GM18517 (cell line): ENCODE measurements at regions not wholly inside any gene's neighbourhood (a gene's known extent, or its start where the extent isn't known, plus 50 kb on each side); places are given as distances from the start of the nearest gene placed in this dataset.

Experiments
- ATAC-seq: cut with Tn5 transposase; IDR thresholded peaks from one replicate; pipeline ENCODE4 v1.9.1; 2021; ENCODE audit warnings: mild to moderate bottlenecking, moderate library complexity; ENCODE audit not compliant: unreplicated experiment

DNA sequence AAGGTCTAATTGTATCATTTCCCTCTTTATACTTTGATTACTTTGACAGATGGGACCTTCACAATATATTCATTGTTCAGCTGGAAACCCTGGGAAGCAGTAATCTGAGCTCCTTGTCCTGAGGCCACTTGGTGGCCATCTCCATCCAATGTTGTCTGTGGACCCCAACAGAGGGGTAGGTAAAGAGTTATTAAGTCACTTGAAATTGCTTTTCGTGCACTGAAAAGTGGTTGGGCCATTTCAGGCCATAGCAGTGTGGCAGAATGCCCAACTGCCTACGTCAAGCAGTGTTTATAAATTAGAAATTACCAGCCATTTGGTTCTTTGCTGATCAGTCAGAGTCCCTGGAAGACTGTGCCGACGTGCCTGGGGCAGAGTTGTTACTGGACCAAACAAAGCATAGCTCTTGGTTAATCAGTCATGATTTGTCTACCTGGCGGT lies 308.3 kb upstream of the USP25 start:
- no peak for ATAC-seq

DNA sequence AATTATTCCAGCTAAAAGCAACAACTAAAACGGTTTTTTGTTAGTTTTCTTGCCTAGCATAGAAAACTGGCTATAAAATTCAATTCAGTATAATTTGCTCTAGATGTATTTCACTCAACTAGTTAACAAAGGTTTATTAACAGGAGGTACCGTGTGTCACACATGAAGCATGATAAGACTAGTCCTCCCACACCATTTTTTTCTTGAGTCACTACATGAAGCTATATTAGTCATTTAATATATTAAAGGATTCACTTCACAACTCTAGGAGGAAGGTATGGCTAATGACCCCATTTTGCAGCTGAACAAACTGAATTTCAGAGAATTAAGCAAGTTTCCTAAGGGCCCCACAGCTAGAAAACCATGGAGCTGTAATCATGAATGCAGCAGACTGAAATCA lies 307.8 kb upstream of the USP25 start:
- ATAC-seq: no peak

DNA sequence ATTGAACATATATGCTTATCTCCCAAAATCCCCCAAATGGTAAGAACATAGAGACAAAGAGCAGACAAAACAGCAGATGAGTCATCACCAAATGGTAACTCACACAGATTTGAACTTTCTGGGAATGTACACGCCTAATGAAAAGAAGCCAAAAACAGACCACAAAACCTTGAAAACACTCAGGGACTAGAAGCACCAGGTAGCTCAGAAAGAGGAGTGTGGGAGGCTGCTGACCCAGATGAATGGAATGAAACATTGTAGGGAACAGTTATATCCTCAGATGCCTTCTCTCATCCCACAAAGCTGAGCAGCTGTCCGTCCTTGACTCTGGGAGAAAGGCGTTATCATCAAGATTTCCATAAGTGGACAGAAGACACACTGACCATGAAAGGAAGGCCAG lies 307.0 kb upstream of the USP25 start:
- ATAC-seq: no peak

DNA sequence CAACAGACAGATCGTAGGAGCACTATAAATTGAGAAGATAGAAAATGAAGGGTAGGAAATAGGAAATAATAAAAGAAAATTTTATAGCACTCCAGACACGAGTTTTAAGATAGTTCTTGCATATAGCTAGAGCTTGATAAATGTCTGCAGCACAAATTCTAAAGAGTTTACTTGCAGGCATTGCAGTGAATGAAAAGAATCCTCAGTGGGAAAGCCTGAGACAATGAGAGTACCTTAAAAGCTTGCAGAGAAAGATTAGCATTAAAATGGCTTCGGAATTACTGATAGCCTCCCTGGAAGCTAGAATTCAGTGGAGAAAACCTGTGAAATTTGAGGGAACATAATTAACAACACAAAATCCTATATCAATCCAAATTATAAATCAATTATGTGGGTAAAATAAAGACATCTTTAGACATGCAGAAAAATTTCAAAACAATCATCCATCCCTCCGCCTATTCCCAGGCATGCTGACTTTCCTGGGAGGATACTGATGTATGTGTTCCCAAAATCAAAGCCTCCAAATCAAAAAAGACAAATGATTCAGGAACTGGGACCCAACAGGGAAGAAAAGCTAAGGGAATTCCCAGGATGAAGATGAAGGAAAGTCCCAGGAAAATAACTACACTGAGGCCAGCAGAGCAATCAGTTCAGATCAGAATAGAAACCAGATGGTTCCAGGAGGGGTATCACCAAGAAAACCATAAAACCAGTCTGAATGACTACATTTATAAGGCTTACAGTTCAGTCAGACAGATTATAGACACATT lies 305.9 kb upstream of the USP25 start:
- ATAC-seq: no peak

DNA sequence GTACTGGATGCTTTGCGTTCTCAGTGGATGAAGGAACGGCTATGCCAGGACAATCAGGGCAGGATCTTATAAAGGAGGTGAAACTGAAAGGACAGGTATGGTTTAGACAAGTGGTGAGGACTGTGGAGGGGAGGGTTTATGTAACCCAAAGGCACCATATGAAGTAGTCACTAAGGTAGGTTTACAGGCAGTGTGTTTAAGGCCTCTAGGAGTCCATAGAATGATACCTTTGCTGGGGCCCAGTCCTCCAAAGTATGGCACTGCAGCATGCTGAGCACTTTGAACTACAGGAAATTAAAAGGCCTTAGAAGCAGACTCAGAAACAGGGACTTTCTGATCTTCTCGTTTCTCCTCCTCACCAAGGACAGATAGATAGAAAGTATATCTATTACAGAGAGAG lies 304.7 kb upstream of the USP25 start:
- no peak for ATAC-seq

DNA sequence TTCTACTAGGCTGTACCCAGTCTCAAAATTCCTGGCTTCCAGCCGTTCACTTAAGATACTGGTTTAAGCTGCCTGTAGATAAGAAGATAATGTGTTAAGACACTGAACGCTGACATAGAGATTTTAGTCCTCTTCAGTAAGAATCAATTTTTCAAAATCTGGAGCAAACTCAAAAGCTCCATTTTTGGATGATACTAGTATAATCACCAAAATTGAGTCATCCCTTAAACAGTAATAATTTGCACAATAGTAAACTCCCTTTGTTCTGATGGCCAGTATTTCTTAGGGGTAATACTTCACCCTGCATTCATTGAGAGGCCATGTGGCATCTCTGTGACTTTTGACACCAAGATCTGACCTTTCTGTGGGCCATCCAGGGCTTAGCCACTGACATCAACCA lies 299.8 kb upstream of the USP25 start:
- ATAC-seq: no peak

DNA sequence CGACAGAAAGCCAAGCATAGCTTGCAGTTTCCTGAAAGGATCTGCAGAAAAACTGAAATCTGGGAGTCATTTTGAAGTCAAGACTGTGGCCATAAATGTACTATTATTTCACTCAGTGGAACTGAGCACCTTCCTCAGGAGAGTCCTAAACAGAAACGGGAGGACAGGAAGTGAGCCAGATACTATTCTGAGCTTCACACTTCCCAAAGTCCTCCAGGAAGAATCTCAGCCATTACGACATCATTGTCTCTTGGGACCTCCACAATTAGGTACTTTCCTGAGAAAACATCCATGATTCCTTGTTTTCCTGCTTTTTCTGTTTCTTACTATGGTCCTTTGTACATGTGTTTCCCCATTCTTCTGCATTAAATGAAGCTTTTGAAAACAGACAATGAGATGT lies 299.2 kb upstream of the USP25 start:
- ATAC-seq: no peak

DNA sequence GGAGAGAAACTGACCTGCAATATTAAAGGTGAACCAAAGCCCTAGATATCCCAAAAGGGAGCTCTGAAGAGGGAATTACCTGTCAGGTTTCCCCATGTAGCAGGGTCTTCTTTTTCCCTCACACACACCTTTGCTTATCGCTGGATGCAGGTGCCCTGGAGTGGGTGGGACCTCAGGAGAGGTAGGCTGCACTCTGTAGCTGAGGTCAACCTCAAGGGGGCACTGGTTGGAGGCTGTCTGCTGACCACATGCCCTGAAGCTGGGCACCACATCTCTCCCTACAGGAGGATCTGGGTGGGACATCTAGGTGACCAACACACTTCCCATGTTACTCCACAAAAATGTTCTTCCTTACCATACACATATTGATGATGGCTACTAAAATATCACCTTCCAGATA lies 298.7 kb upstream of the USP25 start:
- ATAC-seq: no peak

DNA sequence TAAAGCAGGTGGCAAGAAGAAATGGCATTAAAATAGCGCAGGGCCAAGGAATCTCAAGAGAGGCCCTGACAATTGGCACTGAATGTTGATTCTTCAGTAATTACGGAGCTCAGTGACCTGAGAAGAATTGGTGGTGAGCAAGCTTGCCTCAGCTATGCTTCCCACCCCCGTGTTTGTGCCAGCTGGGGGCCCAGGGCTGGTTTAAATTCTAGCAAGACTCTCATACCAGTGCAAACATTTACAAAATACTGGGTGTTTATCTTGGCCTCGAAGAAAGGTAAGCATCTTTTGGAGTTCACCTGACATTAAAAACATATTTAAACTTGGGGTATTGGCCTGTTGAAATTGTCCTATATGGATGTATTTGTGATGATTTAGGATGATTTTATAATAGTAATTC lies 296.7 kb upstream of the USP25 start:
- ATAC-seq: no peak

DNA sequence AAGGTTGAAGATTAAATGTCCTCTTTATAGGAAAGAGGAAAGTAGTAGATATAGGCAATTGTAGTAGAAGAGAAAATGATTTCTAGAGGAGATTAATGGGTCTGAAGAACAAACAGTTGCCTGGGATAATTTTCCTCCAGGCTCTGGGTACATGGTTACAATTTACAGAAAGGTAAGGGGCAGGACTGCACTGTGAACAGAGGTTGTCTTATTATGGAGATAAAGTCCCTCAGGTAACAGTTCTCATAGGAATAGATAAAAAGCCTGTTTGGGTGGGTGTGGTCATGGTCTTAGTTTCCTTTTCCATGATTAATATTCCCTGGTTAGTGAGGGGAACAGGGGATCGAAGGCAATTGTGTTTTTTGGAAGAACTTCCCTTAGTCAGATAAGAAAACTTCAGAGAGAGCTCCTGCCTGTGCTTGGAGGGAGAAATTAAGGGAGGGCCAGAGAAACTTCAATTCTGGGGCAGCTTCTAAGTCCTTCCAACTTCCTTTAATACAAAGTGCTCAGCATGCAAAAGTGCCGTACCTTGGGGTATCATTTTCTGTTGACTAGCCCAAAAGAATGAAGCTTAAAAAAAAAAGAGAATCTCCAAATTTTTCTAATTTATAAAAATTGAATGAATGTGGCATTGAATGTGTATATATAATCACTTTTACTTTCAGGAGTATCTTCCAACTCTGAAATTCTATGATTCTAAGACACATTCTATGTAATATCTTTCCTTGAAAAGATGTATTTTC lies 295.4 kb upstream of the USP25 start:
- no peak for ATAC-seq

DNA sequence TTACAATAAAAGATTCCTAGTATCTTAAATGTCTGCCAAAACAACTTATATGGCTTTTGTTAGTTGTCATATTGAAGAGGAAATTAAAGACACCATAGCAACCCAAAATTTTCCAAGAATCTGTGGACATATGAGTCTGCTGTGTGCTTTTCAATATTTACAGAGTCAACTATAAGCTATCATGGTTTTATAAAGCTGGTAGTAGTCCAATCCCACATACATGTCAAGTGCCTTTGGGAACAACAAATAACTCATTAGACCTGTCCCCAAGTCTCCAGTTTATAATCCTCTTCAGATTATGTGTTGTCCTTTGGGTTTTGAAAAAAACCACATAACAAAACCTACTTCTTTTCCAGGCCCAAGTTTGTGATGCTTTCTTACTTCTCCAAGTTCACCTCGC lies 293.8 kb upstream of the USP25 start:
- no peak for ATAC-seq

DNA sequence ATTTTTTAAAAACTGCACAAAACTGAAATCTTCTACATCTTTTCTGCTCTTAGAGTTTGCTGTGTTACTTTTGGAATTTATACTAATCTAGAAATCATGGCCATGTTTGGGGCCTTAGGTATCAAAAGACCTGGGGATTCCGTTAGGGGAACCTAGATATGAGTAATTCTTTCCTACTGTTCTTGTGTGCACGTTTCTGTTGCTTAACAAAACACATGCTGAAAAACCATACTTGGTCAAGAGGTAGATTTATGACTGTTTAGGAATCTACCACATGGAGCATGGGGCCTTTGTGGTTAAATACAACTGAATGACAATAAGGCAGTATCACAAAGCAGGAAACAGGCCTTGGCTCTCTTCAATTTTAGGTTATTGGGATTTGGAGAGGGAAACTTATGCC lies 291.9 kb upstream of the USP25 start:
- peak; percentile 72 for ATAC-seq

DNA sequence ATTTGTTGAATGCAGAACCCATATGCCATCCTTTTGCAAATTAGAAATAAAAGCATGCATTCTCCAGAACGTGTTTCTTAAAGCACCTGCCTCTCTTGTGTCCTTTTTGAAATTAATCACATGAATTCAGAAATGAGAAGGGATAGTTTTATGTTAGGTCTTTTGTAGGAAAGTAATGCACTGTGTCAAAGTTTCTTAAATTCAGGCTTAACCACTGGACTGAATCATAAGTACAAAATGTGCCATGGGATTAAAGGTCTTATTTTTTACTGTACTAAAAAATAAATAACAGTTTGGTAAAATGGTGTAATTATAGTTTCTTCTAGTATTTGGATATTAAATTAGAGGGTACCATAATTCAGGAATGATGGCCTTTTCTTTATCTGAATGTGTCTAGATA lies 290.1 kb upstream of the USP25 start:
- ATAC-seq: no peak

DNA sequence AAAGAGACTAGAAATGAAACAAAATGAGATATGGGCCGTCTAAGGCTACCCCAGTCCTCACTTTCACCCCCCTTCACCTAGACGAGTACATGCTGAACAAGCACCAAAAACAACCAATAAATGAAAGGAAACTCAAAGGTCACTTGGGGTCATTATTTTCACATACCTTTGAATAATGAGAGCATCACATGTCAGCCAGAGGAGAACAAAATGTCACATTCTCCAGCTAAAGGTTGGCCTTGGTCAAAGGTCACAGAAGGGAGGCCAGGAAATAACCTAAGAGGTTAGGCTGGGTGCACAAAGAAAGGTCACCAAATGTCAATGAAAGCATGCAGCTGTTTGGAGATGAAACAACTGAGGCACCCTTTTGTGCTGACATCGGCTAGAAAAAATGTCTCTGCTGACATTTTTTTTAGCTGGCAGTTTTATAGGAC lies 288.7 kb upstream of the USP25 start:
- ATAC-seq: no peak

DNA sequence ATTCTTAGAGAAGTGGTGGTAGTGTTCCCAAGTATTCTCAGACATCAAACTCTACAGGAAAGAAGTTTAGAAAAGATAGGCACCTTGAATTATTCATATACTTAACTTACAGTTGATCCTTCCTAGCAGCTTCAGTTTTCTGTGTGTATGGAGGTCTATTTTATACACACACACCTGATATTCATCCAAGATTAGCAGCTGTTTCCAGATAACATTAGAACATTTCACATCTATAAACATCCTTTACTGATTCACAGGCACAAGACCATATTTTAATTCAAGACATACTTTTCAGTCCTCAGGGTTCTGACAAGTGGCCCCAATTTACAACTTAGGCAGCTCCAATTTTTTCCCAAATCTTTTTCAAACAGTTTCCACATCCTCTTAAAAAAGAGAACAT lies 287.8 kb upstream of the USP25 start:
- no peak for ATAC-seq

DNA sequence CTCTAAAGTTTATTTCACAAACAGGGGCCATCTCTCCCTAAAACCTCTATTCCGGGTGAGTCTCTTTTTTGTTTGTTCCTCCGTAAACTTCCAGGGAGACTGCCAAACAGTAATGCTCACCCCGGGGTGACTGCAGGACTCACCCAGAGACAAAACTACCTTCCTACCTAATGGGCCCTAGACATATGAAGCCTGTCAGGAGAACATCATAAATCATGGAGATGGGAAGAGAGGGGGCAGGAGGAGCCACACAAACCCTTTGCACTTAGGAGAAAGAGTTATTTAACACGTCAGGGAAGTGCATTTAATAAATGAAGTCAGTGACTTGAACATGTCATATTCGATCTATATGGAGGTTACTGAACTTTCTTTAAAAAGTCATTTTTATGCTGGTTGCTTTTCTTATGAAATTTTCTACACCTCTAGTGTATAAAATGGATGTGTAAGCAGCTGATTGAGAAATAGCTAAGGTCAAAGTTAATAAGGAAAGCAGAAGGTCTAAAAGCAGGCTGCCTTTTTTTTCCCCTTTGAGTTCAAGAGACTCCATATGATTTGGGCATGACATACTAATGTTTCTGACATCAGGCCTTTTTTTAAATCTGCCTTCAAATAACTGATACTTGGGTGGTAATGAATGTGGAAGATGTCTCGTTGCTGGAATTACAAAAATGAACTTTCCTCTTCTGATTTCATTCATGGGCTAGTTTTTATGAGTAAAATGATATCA lies 286.9 kb upstream of the USP25 start:
- ATAC-seq: no peak

DNA sequence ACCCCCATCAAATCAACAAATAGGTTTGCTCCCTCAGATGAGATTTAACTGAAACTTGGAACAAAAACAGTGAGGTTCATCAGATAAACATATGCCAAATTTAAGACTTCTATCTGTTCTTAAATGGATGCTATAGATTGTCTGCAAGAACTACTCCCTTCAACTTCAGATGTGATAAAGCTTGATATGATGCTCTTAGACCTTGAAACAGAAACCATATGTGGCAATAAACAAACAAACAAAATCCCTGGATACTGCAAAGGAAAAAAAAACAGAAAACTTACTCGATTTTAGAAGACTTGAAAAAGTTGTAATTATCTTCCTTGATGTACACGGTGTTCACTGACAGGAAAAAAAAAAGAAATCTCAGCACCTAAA lies 286.1 kb upstream of the USP25 start:
- ATAC-seq: no peak

DNA sequence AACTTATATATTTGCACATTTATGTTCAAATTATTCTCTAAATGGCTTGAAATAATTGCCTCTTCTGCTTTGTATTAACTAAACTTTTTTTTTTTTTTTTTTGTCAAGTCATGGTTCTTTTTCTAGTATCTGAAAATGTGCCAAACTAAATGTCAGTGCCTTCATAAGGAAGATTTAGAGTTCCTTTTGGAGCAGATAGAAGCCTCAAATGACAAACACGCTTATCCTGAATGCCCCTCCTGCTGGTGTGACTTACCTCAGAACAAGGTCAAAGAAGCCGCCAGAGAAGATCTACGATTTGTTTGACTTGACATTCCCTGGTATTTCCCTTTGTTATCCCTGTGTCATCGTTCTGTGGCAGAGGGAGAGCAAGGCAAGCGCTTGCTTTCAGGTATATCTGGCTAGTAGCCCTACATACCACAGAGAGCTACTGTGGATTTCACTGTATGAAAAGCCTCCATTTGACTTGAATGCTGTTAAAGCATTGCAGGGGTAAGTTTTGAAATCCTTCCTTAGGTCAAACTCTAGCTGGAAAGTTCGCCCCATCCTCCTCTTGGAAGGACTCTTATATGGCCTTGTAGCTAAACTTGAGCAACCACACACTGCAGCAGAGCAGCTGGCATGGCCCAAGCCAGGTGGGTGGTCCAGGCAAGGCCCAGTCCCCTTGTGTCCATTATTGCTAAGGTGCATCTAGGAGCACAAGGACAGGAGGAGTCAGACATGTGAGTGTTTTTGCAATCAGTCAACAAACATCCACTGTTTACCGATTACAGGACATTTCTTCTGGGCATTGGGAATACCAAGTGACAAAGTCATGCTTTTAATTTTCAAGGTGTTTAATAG lies 285.4 kb upstream of the USP25 start:
- no peak for ATAC-seq

DNA sequence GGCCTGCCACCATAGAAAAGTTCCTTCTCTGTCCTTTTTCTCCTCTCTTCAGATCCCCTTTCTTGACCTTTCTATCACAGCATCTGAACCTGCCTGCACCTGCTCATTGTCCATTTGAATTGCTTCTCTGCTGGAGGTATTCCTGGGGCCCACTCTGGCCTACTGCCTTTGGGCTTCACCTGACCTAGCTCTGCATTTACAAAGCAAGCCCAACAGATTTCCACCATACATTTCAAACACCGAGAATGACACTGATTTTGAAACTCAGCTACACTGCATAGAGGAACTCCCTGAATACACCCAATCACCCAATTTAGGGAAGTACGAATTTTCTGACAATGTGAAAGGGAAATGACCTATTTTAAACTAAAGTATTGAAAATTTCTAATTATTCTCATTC lies 284.5 kb upstream of the USP25 start:
- ATAC-seq: peak; percentile 71

DNA sequence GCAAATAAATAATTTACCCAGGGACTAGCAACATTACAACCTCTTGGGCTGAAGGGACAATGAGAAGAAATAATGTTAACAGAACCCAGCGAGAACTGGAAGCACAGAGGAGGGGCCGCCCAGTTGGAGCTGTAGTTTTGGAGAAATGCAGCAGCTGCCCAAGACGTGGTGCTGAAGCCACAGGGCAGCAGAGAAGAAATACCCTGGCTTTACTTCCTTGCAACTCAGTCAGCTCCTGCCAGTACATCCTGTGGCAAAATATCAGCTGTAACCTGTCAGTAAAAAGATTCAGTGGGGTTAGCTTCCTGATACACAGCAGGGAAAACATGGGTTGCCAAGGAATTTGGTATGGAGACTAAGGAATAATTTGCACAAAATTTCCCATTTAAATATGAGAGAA lies 283.6 kb upstream of the USP25 start:
- no peak for ATAC-seq

DNA sequence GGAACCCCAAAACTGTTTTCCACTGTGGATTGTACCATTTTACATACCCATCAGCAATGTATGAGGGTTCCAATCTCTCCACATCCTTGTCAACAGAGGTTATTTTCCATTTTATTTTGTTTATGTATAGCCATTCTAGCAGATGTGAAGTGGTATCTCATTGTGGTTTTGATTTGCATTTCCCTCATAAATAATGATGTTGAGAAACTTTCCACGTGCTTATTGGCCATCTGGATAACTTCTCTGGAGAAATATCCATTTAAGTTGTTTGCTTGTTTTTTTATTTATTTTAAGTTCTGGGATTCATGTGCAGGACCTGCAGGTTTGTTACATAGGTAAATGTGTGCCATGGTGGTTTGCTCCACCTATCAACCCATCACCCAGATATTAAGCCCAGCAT lies 280.2 kb upstream of the USP25 start:
- no peak for ATAC-seq
